ENCODE measurements at regions not wholly inside any gene's neighbourhood (a gene's known extent, or its start where the extent isn't known, plus 50 kb on each side); places are given as distances from the start of the nearest gene placed in this dataset.

- TF ChIP-seq, protein P1, sequence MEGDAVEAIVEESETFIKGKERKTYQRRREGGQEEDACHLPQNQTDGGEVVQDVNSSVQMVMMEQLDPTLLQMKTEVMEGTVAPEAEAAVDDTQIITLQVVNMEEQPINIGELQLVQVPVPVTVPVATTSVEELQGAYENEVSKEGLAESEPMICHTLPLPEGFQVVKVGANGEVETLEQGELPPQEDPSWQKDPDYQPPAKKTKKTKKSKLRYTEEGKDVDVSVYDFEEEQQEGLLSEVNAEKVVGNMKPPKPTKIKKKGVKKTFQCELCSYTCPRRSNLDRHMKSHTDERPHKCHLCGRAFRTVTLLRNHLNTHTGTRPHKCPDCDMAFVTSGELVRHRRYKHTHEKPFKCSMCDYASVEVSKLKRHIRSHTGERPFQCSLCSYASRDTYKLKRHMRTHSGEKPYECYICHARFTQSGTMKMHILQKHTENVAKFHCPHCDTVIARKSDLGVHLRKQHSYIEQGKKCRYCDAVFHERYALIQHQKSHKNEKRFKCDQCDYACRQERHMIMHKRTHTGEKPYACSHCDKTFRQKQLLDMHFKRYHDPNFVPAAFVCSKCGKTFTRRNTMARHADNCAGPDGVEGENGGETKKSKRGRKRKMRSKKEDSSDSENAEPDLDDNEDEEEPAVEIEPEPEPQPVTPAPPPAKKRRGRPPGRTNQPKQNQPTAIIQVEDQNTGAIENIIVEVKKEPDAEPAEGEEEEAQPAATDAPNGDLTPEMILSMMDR (IDR thresholded peaks at IDR 0.05), result no peak
- no peak for TF ChIP-seq POLR2A (IDR thresholded peaks at IDR 0.05)
These were observed 321.0 kb downstream of the IL15 start for GRCh38 chr4:141957416-141957815.

All from vagina (tissue), 2 donors.